Activated naive CD8-positive, alpha-beta T cell treated with anti-CD3 and anti-CD28 coated beads, Interleukin-2, amount 50 U/mL, for 24 hours (primary cell): ENCODE measurements at regions not wholly inside any gene's neighbourhood (a gene's known extent, or its start where the extent isn't known, plus 50 kb on each side); places are given as distances from the start of the nearest gene placed in this dataset.

Experiments
- ATAC-seq: fragments of 150-1000 bp; cut with Tn5 transposase; one replicate; pipeline ENCODE4 v1.10.0; 2021
- DNase-seq: peaks from one replicate; pipeline ENCODE4 v3.0.0; 2021
- H3K27ac Mint-ChIP-seq: one replicate; pipeline ENCODE4 v1.8.0; 2021; ENCODE audit warnings: mild to moderate bottlenecking, mixed read lengths
- H3K27me3 Mint-ChIP-seq: one replicate; pipeline ENCODE4 v1.8.0; 2021; ENCODE audit warnings: mixed read lengths
- H3K36me3 Mint-ChIP-seq: one replicate; pipeline ENCODE4 v1.8.0; 2021; ENCODE audit warnings: low read depth, mixed read lengths
- H3K4me1 Mint-ChIP-seq: one replicate; pipeline ENCODE4 v1.8.0; 2021; ENCODE audit warnings: mixed read lengths
- H3K4me3 Mint-ChIP-seq: one replicate; pipeline ENCODE4 v1.8.0; 2021; ENCODE audit warnings: mild to moderate bottlenecking, moderate library complexity, mixed read lengths
- H3K9me3 Mint-ChIP-seq: one replicate; pipeline ENCODE4 v1.8.0; 2021; ENCODE audit warnings: mixed read lengths

DNA sequence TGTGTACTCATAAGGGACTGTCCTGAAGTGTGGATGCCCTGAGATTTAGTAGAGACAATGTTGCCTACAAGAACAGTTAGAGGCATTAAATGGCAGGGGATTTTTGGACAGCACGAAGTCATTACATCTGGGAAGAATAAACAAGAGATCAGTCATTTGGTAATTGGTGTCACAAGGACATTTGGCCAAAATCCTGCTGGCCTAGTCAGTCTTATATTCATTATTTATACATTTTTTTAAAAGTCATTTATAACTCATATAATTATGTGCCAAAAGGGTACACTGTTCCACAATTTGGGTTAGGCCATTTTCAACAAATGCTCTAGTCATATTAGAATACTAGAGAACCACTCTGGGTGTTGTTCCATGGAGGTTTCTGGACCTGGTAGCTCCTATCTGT lies 104.7 kb downstream of the LRATD1 start:
- Mint-ChIP-seq H3K27me3 (no peaks in the 10 kb centered on the region), H3K9me3 (no peaks in the 10 kb centered on the region), H3K36me3 (no peaks in the 10 kb centered on the region), H3K4me1 (no peaks in the 10 kb centered on the region), H3K27ac (no peak overlapping the region), H3K4me3 (no peak overlapping the region)
- no peak for DNase-seq
- ATAC-seq: no peak

DNA sequence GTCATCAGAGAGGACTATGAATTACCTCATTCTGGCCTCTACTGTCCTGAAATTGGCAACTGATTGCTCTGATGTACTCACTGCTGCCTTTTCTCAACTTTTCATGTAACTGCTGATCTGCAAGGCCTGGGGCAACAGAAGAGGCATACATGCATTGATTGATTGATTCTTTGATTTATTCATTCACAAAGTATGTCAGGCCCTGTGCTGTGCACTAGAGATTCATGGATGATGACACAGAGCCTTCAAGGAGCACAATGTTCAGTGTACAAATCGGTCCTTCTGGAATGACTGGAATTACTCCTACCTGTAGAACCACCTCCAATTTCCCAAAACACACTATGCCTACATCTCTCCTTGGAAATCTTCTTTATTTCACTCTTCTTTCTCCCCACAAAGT lies 111.3 kb downstream of the LRATD1 start:
- Mint-ChIP-seq H3K9me3 (peaks cover 2% of the 10 kb centered on the region), H3K36me3 (no peaks in the 10 kb centered on the region), H3K4me3 (no peak overlapping the region), H3K4me1 (no peaks in the 10 kb centered on the region), H3K27ac (no peak overlapping the region), H3K27me3 (no peaks in the 10 kb centered on the region)
- no peak for DNase-seq
- no peak for ATAC-seq

DNA sequence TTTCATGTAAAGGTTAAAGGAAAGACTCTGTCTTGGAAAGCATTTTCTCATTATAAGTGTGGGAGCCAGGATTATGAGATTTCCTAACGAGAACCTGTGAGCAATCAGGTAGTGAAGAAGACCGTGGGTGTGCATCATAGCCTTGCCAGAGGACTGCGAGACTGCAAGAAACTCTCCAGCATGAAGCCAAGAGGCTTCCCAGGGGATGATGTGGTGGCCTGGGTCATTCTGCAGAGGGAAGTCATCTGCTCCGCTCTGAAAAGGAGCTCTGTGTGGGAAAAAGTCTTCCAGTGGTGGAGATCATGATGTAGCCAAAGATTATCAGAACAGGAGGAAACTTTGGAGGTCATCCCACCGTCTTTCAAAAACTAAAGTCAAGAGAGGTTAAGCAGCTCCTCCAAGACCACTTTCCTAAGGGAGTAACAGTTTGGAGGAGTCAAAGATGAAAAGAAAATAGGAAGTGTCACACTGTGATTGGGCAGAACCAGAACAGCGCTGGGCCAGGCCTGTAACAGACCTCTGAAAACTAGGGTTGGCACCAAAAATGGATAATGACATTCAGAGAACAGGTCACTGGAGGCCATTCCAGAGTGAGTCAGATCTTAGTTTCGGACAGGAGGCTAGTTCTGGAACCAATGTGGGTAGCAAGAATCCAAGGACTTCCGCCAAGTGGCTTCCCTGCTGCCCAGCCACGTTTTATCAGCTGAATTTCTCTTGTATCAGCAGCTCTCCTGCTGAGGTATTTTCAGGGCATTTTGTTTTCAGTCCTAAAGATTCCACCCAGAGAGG lies 113.0 kb downstream of the LRATD1 start:
- Mint-ChIP-seq H3K9me3 (peaks cover 7% of the 10 kb centered on the region), H3K27me3 (no peaks in the 10 kb centered on the region), H3K27ac (no peak overlapping the region), H3K36me3 (no peaks in the 10 kb centered on the region), H3K4me3 (no peak overlapping the region), H3K4me1 (no peaks in the 10 kb centered on the region)
- no peak for ATAC-seq
- no peak for DNase-seq

DNA sequence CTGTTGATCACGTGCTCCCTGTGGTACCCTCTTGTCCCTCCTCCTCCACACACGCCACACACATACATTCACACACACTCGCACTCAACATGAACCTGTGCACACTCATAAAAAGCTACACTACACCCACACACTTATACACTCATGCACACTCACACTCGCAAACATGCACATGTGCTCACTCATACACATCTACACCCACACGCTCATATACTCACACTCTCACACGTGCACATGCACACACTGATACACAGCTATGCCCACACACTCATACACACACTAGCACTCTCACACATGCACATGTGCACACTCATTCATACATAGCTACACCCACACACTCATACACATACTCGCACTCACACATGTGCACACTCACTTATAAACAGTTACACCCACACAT lies 113.6 kb downstream of the LRATD1 start:
- no peaks in the 10 kb centered on the region for H3K4me1 Mint-ChIP-seq
- H3K36me3 Mint-ChIP-seq: no peaks in the 10 kb centered on the region
- no peak overlapping the region for H3K27ac Mint-ChIP-seq
- no peak overlapping the region for H3K4me3 Mint-ChIP-seq
- H3K27me3 Mint-ChIP-seq: no peaks in the 10 kb centered on the region
- no peak for DNase-seq
- peaks cover 7% of the 10 kb centered on the region for H3K9me3 Mint-ChIP-seq
- no peak for ATAC-seq

DNA sequence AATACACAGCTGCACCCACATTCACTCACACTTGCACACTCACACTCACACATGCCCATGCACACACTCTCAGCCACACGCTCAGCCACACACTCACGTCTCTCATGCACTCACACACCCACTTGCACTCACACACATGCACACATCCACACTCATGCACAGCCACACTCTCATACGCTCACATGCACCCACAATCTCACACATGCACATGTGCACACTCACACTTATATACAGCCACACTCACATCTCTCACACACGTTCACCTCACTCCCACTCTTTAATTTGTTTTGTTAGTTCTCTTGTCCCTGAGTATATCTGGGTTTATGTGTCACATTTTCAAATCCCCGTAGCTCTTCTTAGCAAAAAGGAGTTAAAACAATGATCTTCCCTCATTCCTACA lies 114.9 kb downstream of the LRATD1 start:
- no peak overlapping the region for H3K4me3 Mint-ChIP-seq
- no peak for ATAC-seq
- no peak for DNase-seq
- H3K27me3 Mint-ChIP-seq: no peaks in the 10 kb centered on the region
- no peak overlapping the region for H3K27ac Mint-ChIP-seq
- no peaks in the 10 kb centered on the region for H3K4me1 Mint-ChIP-seq
- no peaks in the 10 kb centered on the region for H3K36me3 Mint-ChIP-seq
- H3K9me3 Mint-ChIP-seq: peaks cover 7% of the 10 kb centered on the region

DNA sequence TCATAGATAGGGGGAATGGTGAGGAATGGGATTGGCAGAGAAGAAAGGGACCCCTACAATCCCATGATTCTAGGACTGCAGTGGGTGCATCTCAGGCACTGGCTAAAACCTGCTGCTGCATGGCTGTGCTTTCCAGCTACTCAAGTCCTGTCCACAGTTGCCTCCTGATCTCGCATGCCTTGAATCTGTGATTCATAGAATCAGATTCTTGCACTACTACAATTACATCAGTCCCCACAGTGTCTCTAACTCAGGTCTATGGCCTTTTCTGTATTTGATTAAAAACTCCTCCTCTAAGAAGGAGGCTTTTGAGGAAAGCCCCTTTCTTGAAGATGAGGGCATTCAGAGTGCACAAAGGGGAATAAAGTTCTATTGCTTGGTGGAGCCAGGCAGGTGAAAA lies 117.4 kb downstream of the LRATD1 start:
- no peak overlapping the region for H3K27ac Mint-ChIP-seq
- H3K27me3 Mint-ChIP-seq: no peaks in the 10 kb centered on the region
- DNase-seq: no peak
- no peak for ATAC-seq
- H3K4me1 Mint-ChIP-seq: no peaks in the 10 kb centered on the region
- H3K9me3 Mint-ChIP-seq: peaks cover 7% of the 10 kb centered on the region
- no peak overlapping the region for H3K4me3 Mint-ChIP-seq
- H3K36me3 Mint-ChIP-seq: no peaks in the 10 kb centered on the region

DNA sequence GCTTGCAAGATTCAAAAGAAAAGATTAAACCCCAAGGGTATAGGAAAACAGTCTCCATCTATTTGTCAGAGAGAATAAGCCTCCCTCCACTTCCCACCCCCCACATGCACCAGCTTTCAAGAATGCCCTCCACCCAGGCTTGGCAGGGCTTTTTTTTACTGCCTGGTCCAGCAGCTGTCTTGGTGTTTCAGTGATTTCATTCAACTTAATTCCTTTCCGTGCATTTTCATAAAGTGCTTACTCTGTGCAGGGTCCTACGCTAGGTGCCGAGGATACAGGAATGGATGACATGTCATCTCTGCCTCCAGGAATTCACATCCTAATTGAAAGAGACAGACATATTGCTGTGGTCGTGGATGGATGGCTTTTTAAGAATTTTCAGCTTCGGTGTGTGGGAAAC lies 117.9 kb downstream of the LRATD1 start:
- H3K27me3 Mint-ChIP-seq: no peaks in the 10 kb centered on the region
- no peak overlapping the region for H3K27ac Mint-ChIP-seq
- H3K4me1 Mint-ChIP-seq: no peaks in the 10 kb centered on the region
- ATAC-seq (no peak), DNase-seq (no peak)
- peaks cover 7% of the 10 kb centered on the region for H3K9me3 Mint-ChIP-seq
- H3K4me3 Mint-ChIP-seq: no peak overlapping the region
- no peaks in the 10 kb centered on the region for H3K36me3 Mint-ChIP-seq

DNA sequence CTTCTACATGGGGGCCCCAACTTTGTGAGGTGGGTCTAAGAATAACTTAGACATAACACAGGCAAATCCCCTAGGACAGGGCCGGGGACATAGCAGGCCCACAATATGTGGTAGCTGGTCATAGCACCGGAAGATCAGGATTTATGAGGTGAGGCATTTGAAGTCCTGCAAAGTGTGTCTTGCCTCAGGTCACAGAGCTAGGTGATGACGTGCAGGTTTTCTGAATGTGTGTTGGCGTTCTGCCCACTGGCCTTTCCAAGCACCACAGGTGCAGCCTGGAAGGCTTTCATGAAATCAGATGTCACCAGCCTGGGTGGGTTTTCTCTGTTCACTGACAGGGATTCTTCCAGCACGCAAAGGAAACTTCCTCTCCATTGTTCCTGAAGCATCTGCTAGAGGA lies 119.1 kb downstream of the LRATD1 start:
- DNase-seq (no peak), ATAC-seq (no peak)
- peaks cover 7% of the 10 kb centered on the region for H3K9me3 Mint-ChIP-seq
- H3K4me1 Mint-ChIP-seq: no peaks in the 10 kb centered on the region
- no peak overlapping the region for H3K4me3 Mint-ChIP-seq
- H3K27me3 Mint-ChIP-seq: no peaks in the 10 kb centered on the region
- no peaks in the 10 kb centered on the region for H3K36me3 Mint-ChIP-seq
- H3K27ac Mint-ChIP-seq: no peak overlapping the region

DNA sequence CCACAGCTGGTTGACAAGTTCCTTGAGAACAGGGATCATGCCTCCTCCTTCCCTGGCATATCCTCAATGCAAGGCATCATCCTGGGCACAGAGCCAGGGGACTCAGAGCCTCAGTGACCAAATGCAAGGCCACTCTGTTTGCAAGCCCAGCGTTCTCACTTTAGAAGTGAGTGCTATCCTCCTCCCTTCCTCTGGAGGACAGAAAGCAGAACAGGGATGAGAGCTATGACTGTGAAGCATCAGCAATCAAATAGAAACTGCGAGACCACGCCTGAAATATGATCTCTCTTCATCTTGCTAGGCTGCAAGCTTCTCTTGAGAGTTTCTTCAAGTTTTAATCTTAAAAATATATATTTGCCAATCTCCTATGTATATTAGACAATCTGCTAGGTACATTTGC lies 119.8 kb downstream of the LRATD1 start:
- Mint-ChIP-seq H3K36me3 (no peaks in the 10 kb centered on the region), H3K27ac (no peak overlapping the region), H3K4me3 (no peak overlapping the region), H3K27me3 (no peaks in the 10 kb centered on the region), H3K4me1 (no peaks in the 10 kb centered on the region), H3K9me3 (peaks cover 7% of the 10 kb centered on the region)
- DNase-seq (no peak), ATAC-seq (no peak)

DNA sequence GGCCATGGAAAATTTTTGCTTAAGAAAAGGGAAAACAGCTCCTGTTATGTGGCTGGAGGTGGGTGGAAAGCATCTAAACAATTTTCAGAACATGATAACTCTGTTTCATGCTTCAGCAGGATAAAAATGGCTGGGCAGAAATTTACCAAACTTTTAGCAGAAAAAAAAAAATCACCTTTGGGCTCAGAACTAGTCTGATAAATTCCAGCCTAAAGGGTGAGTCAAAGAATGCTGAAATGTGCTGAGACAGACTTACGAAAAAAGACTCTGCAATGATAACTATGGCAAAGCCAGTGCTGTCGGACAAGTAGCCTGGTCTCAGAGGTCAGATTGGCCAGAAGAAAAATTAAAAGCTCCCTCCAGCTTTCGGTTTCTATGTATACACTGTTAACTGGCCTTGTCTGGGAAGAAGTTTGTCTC lies 123.6 kb downstream of the LRATD1 start:
- Mint-ChIP-seq H3K9me3 (no peaks in the 10 kb centered on the region), H3K4me1 (no peaks in the 10 kb centered on the region), H3K27me3 (no peaks in the 10 kb centered on the region), H3K36me3 (no peaks in the 10 kb centered on the region), H3K27ac (no peak overlapping the region), H3K4me3 (no peak overlapping the region)
- ATAC-seq: no peak
- no peak for DNase-seq

DNA sequence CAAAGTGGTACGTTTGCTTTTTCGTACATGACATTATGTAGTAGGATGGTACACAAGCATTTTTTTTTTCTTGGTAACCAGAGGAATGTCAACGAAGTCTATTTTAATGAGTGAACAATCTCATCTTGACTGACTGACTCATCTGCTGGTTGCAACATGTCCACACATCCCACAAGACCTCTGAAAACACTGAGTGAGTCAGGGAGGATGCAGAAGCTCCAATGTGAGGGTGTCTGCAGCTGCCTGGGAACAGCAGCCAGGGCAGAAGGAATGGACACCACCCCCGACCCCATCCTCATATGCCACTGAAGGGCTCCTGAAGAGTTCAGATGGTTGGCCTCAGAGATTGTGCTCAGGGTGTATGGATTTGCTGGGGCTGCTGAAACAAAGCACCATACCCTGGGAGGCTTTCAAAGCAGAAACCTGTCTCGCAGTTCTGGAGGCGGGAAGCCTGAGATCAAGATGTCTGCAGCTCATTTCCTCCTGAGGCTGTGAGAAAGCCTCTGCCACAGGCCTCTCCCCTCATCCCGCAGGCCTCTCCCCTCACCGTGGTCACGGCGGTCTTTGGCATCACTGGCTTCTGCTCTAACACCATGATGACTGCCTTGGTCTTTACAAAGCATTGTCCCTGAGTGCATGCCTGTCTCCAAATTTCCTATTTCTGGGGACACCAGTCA lies 124.6 kb downstream of the LRATD1 start:
- H3K36me3 Mint-ChIP-seq: no peaks in the 10 kb centered on the region
- ATAC-seq: no peak
- DNase-seq: no peak

DNA sequence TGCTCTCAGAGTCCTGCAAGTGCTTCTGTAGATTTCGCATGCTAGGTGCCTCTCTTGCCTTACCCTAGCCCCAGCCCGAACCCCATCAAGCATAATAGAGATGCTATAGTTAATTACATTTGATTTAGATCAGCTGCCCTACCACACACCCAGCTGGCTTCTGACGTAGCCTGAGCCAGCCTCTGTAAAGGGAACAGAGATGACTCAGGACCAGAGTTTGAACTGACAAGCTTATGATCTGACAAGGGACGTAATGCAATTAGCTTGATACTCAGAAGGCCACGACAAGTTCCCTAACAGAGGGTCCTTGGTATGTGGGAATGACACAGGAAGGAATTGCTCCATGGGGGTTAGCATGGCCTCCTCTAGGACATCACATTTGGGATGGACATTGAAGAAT lies 126.6 kb downstream of the LRATD1 start:
- Mint-ChIP-seq H3K4me3 (no peak overlapping the region), H3K9me3 (no peaks in the 10 kb centered on the region), H3K27ac (no peak overlapping the region), H3K4me1 (no peaks in the 10 kb centered on the region), H3K36me3 (no peaks in the 10 kb centered on the region), H3K27me3 (no peaks in the 10 kb centered on the region)
- DNase-seq (no peak), ATAC-seq (no peak)

More for the DNA sequence above, 124.6 kb downstream of the LRATD1 start:
- Mint-ChIP-seq H3K9me3 (no peaks in the 10 kb centered on the region), H3K4me1 (no peaks in the 10 kb centered on the region), H3K4me3 (no peak overlapping the region), H3K27ac (no peak overlapping the region), H3K27me3 (no peaks in the 10 kb centered on the region)

DNA sequence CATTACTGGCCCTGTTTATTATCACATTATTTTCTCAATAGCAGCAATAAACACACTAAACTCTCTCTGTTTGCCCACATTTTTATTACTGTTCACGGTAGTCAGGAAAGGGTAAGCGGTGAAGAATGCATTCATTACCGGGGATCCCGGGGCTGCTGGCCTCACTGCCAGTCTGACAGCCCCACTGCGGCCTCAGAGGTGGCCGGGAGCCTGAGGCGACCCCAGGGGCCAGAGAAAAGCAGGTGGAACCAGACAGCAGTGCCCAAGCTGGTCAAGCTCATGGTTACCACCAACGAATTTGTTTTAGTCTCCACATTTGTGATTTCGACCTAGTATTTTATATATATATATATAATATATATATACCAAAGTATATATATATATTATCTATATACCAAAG lies 127.7 kb downstream of the LRATD1 start:
- Mint-ChIP-seq H3K27ac (no peak overlapping the region), H3K27me3 (no peaks in the 10 kb centered on the region), H3K36me3 (no peaks in the 10 kb centered on the region), H3K9me3 (no peaks in the 10 kb centered on the region), H3K4me3 (no peak overlapping the region), H3K4me1 (no peaks in the 10 kb centered on the region)
- DNase-seq (no peak), ATAC-seq (no peak)

DNA sequence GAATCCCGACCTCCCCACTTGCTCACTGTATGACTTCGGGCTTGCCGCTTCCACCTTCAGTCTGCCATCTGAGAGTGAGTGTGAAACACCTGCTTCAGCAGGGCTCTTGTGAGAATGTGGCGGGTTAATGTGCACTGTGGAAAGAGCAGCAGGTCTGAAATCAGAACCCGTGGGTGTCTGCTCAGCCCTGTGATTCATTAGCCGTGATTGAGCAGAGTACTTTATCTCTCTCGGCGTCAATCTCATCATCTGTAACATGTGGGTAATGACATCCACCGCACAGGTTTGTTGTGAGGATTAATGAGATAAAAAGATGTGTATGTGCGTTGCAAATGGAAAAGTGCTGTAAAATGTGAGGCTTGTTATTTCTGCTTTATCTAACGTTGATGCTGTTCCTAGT lies 128.6 kb downstream of the LRATD1 start:
- DNase-seq (no peak), ATAC-seq (no peak)
- H3K9me3 Mint-ChIP-seq: no peaks in the 10 kb centered on the region
- H3K4me3 Mint-ChIP-seq: no peak overlapping the region
- H3K4me1 Mint-ChIP-seq: no peaks in the 10 kb centered on the region
- H3K27ac Mint-ChIP-seq: no peak overlapping the region
- H3K27me3 Mint-ChIP-seq: no peaks in the 10 kb centered on the region
- no peaks in the 10 kb centered on the region for H3K36me3 Mint-ChIP-seq

DNA sequence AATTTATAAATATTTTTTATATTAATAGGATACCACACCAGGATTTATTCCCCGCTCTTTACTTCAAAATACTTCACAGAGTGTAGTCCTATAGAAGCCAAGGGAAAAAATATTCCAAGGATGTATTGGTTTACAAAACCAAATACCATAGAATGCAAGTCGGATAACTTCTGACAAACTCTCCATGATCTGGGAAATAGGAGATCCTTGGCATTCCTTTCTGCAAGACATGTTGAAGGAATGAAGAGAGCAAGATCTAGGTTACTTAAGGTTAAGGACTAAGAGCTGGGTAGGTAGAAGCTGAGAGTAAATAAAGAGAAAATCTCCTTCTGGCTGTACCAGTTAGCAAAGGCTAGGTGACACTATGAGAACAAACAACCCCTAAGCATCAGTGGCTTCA lies 141.2 kb downstream of the LRATD1 start:
- ATAC-seq: no peak
- Mint-ChIP-seq H3K9me3 (no peaks in the 10 kb centered on the region), H3K27me3 (no peaks in the 10 kb centered on the region), H3K27ac (no peak overlapping the region), H3K4me3 (no peak overlapping the region), H3K4me1 (no peaks in the 10 kb centered on the region), H3K36me3 (no peaks in the 10 kb centered on the region)
- DNase-seq: no peak
